Peyer's patch (tissue), 4 donors: ENCODE measurements at regions not wholly inside any gene's neighbourhood (a gene's known extent, or its start where the extent isn't known, plus 50 kb on each side); places are given as distances from the start of the nearest gene placed in this dataset.

Experiments used
- CTCF ChIP-seq, 6 experiments: fragments of 450-650 bp in 4 of 6; fragments of 200-600 bp in 2 of 6; sonication (generic) in 1 of 6; IDR thresholded peaks; one replicate each; pipeline ENCODE4 v1.5.1; 2017 to 2019; ENCODE audit warnings: antibody characterized with exemption in 6 of 6, mild to moderate bottlenecking in 3 of 6, moderate library complexity in 1 of 6
- POLR2A ChIP-seq, 2 donors: fragments of 450-650 bp; IDR thresholded peaks; one replicate each; pipeline ENCODE4 v1.5.1; 2017; ENCODE audit warnings: antibody characterized with exemption in 2 of 2, mild to moderate bottlenecking in 2 of 2, moderate library complexity in 2 of 2

GRCh38 chr6:71391126-71391525, 102.5 kb downstream of the OGFRL1 start:
- TF ChIP-seq POLR2A (IDR thresholded peaks at IDR 0.05) (no peak), CTCF (IDR thresholded peaks at IDR 0.05) (no peak)
